HepG2 (cell line): ENCODE measurements at regions not wholly inside any gene's neighbourhood (a gene's known extent, or its start where the extent isn't known, plus 50 kb on each side); places are given as distances from the start of the nearest gene placed in this dataset.

ENCODE experiments used
- CBFB ChIP-seq: sonication (generic); formaldehyde crosslinking; IDR thresholded peaks from 2 replicates; pipeline ENCODE4 v1.4.0; 2020; ENCODE audit warnings: missing genetic modification reagents
- FOXM1 ChIP-seq: sonication (generic); formaldehyde crosslinking; IDR thresholded peaks from 2 replicates; pipeline ENCODE4 v1.5.0; 2020; ENCODE audit warnings: missing genetic modification reagents
- MAZ ChIP-seq, 2 experiments: sonication (generic) in 1 of 2; formaldehyde crosslinking in 1 of 2; IDR thresholded peaks; 2 replicates each; pipeline versions ENCODE4 v1.5.0 to v1.6.1; 2012 to 2020; ENCODE audit warnings: low read depth in 2 of 2, mild to moderate bottlenecking in 2 of 2, borderline replicate concordance in 1 of 2, improper control_type of control experiment in 1 of 2, low read length in 1 of 2, missing genetic modification reagents in 1 of 2, moderate library complexity in 1 of 2
- NONO ChIP-seq, 2 experiments: fragments of 450-650 bp in 1 of 2; sonication (generic) in 1 of 2; formaldehyde crosslinking in 1 of 2; IDR thresholded peaks in 1 of 2; conservative IDR thresholded peaks in 1 of 2; 2 replicates each; pipeline versions ENCODE4 v1.6.1 to v1.8.0; 2017 to 2022; ENCODE audit warnings: mild to moderate bottlenecking in 1 of 2, missing genetic modification reagents in 1 of 2, moderate library complexity in 1 of 2
- NR2F6 ChIP-seq, 2 experiments: IDR thresholded peaks; 2 replicates each; pipeline ENCODE4 v1.6.1; 2016; ENCODE audit warnings: antibody characterized with exemption in 1 of 2, mild to moderate bottlenecking in 1 of 2
- RELA ChIP-seq: sonication (generic); formaldehyde crosslinking; IDR thresholded peaks from 2 replicates; pipeline ENCODE4 v1.4.0; 2020; ENCODE audit warnings: missing genetic modification reagents
- RFX1 ChIP-seq: fragments of 450-650 bp; IDR thresholded peaks from 2 replicates; pipeline ENCODE4 v1.6.1; 2017
- RXRA ChIP-seq: sonication (generic); formaldehyde crosslinking; IDR thresholded peaks from 2 replicates; pipeline ENCODE4 v1.5.1; 2020; ENCODE audit warnings: missing genetic modification reagents
- SCMH1 ChIP-seq: sonication (generic); formaldehyde crosslinking; IDR thresholded peaks from 2 replicates; pipeline ENCODE4 v1.9.0; 2021; ENCODE audit warnings: missing genetic modification reagents, mild to moderate bottlenecking, borderline replicate concordance
- TCF12 ChIP-seq, 2 experiments: fragments of 450-650 bp in 1 of 2; sonication (generic) in 1 of 2; formaldehyde crosslinking in 1 of 2; IDR thresholded peaks; 2 replicates each; pipeline versions ENCODE4 v1.6.1 to v1.8.0; 2017 to 2022; ENCODE audit warnings: antibody characterized with exemption in 1 of 2, mild to moderate bottlenecking in 1 of 2, missing genetic modification reagents in 1 of 2, moderate library complexity in 1 of 2
- ZNF124 ChIP-seq: sonication (generic); formaldehyde crosslinking; IDR thresholded peaks from 2 replicates; pipeline ENCODE4 v1.4.0; 2020; ENCODE audit warnings: missing genetic modification reagents
- ZNF232 ChIP-seq: sonication (generic); formaldehyde crosslinking; IDR thresholded peaks from 2 replicates; pipeline ENCODE4 v1.4.0; 2020; ENCODE audit warnings: missing genetic modification reagents, borderline replicate concordance
- ZNF274 ChIP-seq: sonication (generic); formaldehyde crosslinking; IDR thresholded peaks from 2 replicates; pipeline ENCODE4 v1.5.1; 2020; ENCODE audit warnings: mild to moderate bottlenecking, missing genetic modification reagents
- ZNF296 ChIP-seq: sonication (generic); formaldehyde crosslinking; conservative IDR thresholded peaks from 2 replicates; pipeline ENCODE4 v1.5.0; 2020; ENCODE audit warnings: mild to moderate bottlenecking, missing genetic modification reagents
- ZNF44 ChIP-seq: sonication (generic); formaldehyde crosslinking; IDR thresholded peaks from 2 replicates; pipeline ENCODE4 v1.5.1; 2020; ENCODE audit warnings: mild to moderate bottlenecking, missing genetic modification reagents
- ZNF724P ChIP-seq: sonication (generic); formaldehyde crosslinking; IDR thresholded peaks from 2 replicates; pipeline ENCODE4 v1.8.0; 2022; ENCODE audit warnings: missing genetic modification reagents, borderline replicate concordance
- ZNF746 ChIP-seq: sonication (generic); formaldehyde crosslinking; IDR thresholded peaks from 2 replicates; pipeline ENCODE4 v1.8.0; 2022; ENCODE audit warnings: mild to moderate bottlenecking, missing genetic modification reagents
- ZNF772 ChIP-seq: sonication (generic); formaldehyde crosslinking; IDR thresholded peaks from 2 replicates; pipeline ENCODE4 v1.5.0; 2020; ENCODE audit warnings: mild to moderate bottlenecking, missing genetic modification reagents
- TF ChIP-seq, protein P1 (sequence below): sonication (generic); formaldehyde crosslinking; IDR thresholded peaks from 2 replicates; pipeline ENCODE4 v1.4.0; 2020; ENCODE audit warnings: missing genetic modification reagents, borderline replicate concordance
- TF ChIP-seq, protein P2 (sequence below): IDR thresholded peaks from 2 replicates; pipeline ENCODE4 v1.6.1; 2012; ENCODE audit warnings: inconsistent platforms
- TF ChIP-seq, protein P3 (sequence below), 2 experiments: IDR thresholded peaks; 2 replicates each; pipeline ENCODE4 v1.6.1; 2011 to 2012; ENCODE audit warnings: low read length in 2 of 2, borderline replicate concordance in 1 of 2, low read depth in 1 of 2, mild to moderate bottlenecking in 1 of 2, moderate library complexity in 1 of 2

DNA sequence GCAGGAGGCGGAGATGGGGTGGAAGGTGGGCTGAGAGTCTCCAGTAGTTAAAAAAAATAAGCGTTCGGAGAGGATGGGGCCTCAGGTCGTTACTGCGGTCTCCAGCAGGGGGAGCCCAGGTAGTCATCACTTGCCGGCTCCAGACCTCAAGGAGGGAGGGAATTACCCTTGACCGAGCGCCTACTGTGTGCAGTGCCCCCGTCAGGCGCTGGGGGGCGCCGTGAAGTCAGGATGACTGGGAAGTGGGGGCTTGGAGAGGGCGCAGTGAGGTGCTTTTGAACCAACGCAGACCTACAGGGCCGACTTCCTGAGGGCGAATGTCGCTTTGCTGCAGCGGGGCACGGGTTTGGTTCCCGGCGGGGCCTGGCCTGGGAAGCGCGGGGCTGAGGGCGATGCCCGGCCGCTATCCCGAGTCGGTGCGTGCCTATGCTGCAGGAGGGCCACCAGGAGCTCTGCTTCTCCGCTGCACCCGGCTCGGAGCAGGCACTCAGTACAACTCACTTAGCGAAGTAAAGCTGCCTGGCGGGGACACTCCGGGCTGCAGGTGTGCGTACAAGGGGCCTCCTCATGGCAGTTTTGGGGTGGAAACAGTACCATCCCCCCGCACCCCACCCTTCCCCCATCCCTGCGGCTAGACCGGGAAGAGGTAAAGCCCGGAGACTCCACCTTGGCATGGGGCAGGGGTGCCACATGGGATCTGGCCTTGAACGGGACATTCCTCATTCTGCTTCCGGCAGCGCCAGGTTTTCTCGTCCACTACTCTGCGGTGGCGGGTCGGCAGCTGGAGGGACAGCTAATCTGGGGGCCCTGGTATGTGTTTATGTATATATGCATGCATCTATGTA, 79.8 kb downstream of the RHCG start (continued):
- TF ChIP-seq RFX1, result no peak
- no peak for TF ChIP-seq ZNF274 (CRISPR knock-in tag)
- TF ChIP-seq RELA, result 0 out of 2 replicates have a peak, but pooled peaks have one; percentile 33
- TF ChIP-seq, protein P1, sequence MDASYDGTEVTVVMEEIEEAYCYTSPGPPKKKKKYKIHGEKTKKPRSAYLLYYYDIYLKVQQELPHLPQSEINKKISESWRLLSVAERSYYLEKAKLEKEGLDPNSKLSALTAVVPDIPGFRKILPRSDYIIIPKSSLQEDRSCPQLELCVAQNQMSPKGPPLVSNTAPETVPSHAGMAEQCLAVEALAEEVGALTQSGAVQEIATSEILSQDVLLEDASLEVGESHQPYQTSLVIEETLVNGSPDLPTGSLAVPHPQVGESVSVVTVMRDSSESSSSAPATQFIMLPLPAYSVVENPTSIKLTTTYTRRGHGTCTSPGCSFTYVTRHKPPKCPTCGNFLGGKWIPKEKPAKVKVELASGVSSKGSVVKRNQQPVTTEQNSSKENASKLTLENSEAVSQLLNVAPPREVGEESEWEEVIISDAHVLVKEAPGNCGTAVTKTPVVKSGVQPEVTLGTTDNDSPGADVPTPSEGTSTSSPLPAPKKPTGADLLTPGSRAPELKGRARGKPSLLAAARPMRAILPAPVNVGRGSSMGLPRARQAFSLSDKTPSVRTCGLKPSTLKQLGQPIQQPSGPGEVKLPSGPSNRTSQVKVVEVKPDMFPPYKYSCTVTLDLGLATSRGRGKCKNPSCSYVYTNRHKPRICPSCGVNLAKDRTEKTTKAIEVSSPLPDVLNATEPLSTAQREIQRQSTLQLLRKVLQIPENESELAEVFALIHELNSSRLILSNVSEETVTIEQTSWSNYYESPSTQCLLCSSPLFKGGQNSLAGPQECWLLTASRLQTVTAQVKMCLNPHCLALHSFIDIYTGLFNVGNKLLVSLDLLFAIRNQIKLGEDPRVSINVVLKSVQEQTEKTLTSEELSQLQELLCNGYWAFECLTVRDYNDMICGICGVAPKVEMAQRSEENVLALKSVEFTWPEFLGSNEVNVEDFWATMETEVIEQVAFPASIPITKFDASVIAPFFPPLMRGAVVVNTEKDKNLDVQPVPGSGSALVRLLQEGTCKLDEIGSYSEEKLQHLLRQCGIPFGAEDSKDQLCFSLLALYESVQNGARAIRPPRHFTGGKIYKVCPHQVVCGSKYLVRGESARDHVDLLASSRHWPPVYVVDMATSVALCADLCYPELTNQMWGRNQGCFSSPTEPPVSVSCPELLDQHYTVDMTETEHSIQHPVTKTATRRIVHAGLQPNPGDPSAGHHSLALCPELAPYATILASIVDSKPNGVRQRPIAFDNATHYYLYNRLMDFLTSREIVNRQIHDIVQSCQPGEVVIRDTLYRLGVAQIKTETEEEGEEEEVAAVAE (CRISPR knock-in tag), result no peak
- no peak for TF ChIP-seq SCMH1
- TF ChIP-seq CBFB (CRISPR knock-in tag), result no peak
- no peak for TF ChIP-seq ZNF772
- no peak for TF ChIP-seq ZNF296 (CRISPR knock-in tag)
- TF ChIP-seq ZNF724P, result no peak
- TF ChIP-seq RXRA (CRISPR knock-in tag), result peak; percentile 52; the same call in 1 of the 2 replicates
- TF ChIP-seq NONO (IDR thresholded peaks at IDR 0.05), result no peak
- TF ChIP-seq NONO (CRISPR knock-in tag; conservative IDR thresholded peaks at IDR 0.05), result 0 out of 2 replicates have a peak, but pooled peaks have one; percentile 42
- peak; percentile 51; the same call in 1 of the 2 replicates for TF ChIP-seq MAZ (IDR thresholded peaks at IDR 0.05; ENCODE audit: borderline replicate concordance, low read depth, low read length)
- no peak for TF ChIP-seq MAZ (CRISPR knock-in tag; IDR thresholded peaks at IDR 0.05; ENCODE audit: low read depth)
- no peak for TF ChIP-seq ZNF124
- no peak for TF ChIP-seq ZNF746 (CRISPR knock-in tag)
- no peak for TF ChIP-seq ZNF44 (CRISPR knock-in tag)
- no peak for TF ChIP-seq FOXM1 (CRISPR knock-in tag)
- no peak for TF ChIP-seq TCF12 (IDR thresholded peaks at IDR 0.05)
- TF ChIP-seq TCF12 (CRISPR knock-in tag; IDR thresholded peaks at IDR 0.05), result no peak
- TF ChIP-seq, protein P2, sequence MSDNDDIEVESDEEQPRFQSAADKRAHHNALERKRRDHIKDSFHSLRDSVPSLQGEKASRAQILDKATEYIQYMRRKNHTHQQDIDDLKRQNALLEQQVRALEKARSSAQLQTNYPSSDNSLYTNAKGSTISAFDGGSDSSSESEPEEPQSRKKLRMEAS, result peak; percentile 19; the same call in 1 of the 2 replicates
- no peak for TF ChIP-seq ZNF232
- TF ChIP-seq NR2F6 (IDR thresholded peaks at IDR 0.05), result no peak
- no peak for TF ChIP-seq NR2F6 (CRISPR knock-in tag; IDR thresholded peaks at IDR 0.05)
- TF ChIP-seq, protein P3, sequence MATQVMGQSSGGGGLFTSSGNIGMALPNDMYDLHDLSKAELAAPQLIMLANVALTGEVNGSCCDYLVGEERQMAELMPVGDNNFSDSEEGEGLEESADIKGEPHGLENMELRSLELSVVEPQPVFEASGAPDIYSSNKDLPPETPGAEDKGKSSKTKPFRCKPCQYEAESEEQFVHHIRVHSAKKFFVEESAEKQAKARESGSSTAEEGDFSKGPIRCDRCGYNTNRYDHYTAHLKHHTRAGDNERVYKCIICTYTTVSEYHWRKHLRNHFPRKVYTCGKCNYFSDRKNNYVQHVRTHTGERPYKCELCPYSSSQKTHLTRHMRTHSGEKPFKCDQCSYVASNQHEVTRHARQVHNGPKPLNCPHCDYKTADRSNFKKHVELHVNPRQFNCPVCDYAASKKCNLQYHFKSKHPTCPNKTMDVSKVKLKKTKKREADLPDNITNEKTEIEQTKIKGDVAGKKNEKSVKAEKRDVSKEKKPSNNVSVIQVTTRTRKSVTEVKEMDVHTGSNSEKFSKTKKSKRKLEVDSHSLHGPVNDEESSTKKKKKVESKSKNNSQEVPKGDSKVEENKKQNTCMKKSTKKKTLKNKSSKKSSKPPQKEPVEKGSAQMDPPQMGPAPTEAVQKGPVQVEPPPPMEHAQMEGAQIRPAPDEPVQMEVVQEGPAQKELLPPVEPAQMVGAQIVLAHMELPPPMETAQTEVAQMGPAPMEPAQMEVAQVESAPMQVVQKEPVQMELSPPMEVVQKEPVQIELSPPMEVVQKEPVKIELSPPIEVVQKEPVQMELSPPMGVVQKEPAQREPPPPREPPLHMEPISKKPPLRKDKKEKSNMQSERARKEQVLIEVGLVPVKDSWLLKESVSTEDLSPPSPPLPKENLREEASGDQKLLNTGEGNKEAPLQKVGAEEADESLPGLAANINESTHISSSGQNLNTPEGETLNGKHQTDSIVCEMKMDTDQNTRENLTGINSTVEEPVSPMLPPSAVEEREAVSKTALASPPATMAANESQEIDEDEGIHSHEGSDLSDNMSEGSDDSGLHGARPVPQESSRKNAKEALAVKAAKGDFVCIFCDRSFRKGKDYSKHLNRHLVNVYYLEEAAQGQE (IDR thresholded peaks at IDR 0.05; ENCODE audit: borderline replicate concordance in 1 of 2, low read depth in 1 of 2, low read length in 2 of 2), result peak in 1 of 2 experiments; percentile 64; a peak in 2 of 4 replicates
